Endothelial cell of umbilical vein (primary cell): ENCODE measurements at regions not wholly inside any gene's neighbourhood (a gene's known extent, or its start where the extent isn't known, plus 50 kb on each side); places are given as distances from the start of the nearest gene placed in this dataset.

Experiments
- BruUV-seq: library from RNA; stranded (reverse); fragments of 400-500 nt; replicated peaks from 2 replicates; lab custom pipeline; 2021; lab: Mats Ljungman, UMichigan
- CTCF ChIA-PET: fragments of 300-600, 350-600 bp; sonication (Branson Sonifier 250); formaldehyde crosslinking; loops from one replicate; lab custom pipeline; 2021; ENCODE audit warnings: antibody characterized with exemption, inconsistent platforms; lab: Charles Lee
- POLR2A ChIA-PET: fragments of 300-600, 350-600 bp; sonication (Branson Sonifier 250); formaldehyde crosslinking; loops from one replicate; lab custom pipeline; 2021; ENCODE audit warnings: antibody characterized with exemption, inconsistent platforms; lab: Charles Lee
- DNase-seq: peaks from one replicate; pipeline ENCODE4 v3.0.0-alpha.2; 2011; ENCODE audit warnings: low read depth, low spot score
- FAIRE-seq: peaks from 2 replicates; lab custom pipeline; 2011; peaks lifted over from hg19 to GRCh38; lab: Jason Lieb, UNC
- H2AFZ ChIP-seq: 2 replicates; pipeline ENCODE4 v1.6.0; 2012; ENCODE audit warnings: low read depth, low read length, control low read depth, inconsistent platforms
- H3K27ac ChIP-seq: 2 replicates; pipeline ENCODE4 v1.5.1; 2011; ENCODE audit warnings: low read depth, mild to moderate bottlenecking, control low read depth, low read length, moderate library complexity; ENCODE audit not compliant: insufficient read depth
- H3K27me3 ChIP-seq, 2 experiments: 2 replicates each; pipeline versions ENCODE4 v1.6.0 to v1.6.1; 2011; ENCODE audit warnings: low read length in 2 of 2, mixed read lengths in 1 of 2; ENCODE audit not compliant: control insufficient read depth in 2 of 2, insufficient read depth in 2 of 2
- H3K36me3 ChIP-seq, 2 experiments: 2 replicates in 1 of 2; 3 replicates in 1 of 2; pipeline ENCODE4 v1.5.1; 2011; ENCODE audit warnings: low read length in 2 of 2, mild to moderate bottlenecking in 1 of 2, moderate library complexity in 1 of 2; ENCODE audit not compliant: control insufficient read depth in 2 of 2, insufficient read depth in 2 of 2; ENCODE audit errors: extremely low read depth in 1 of 2
- H3K4me1 ChIP-seq: 3 replicates; pipeline ENCODE4 v1.5.1; 2011; ENCODE audit warnings: mild to moderate bottlenecking, low read length; ENCODE audit not compliant: control insufficient read depth, insufficient read depth; ENCODE audit errors: extremely low read depth
- H3K4me2 ChIP-seq: 2 replicates; pipeline ENCODE4 v1.6.1; 2011; ENCODE audit warnings: low read length, control low read depth, mixed read lengths; ENCODE audit not compliant: insufficient read depth
- H3K4me3 ChIP-seq, 3 experiments: fragments of 200-600 bp in 1 of 3; sonication (generic), shearing (Covaris generic) in 1 of 3; replicated peaks in 1 of 3; 2 replicates each; pipeline ENCODE4 v1.5.1; 2011 to 2016; ENCODE audit warnings: control low read depth in 3 of 3, low read length in 3 of 3, mild to moderate bottlenecking in 2 of 3, inconsistent platforms in 1 of 3, low read depth in 1 of 3, moderate library complexity in 1 of 3; ENCODE audit not compliant: insufficient read depth in 1 of 3
- H3K79me2 ChIP-seq: 2 replicates; pipeline ENCODE4 v1.6.0; 2012; ENCODE audit warnings: low read length, inconsistent platforms; ENCODE audit not compliant: control insufficient read depth, insufficient read depth
- H3K9ac ChIP-seq: replicated peaks from 2 replicates; pipeline ENCODE3; 2011; ENCODE audit warnings: low read length, control low read depth; ENCODE audit not compliant: insufficient read depth; ENCODE audit errors: extremely low read depth
- H3K9me1 ChIP-seq: replicated peaks from 3 replicates; pipeline ENCODE4 v1.6.0; 2011; ENCODE audit warnings: mild to moderate bottlenecking, low read length; ENCODE audit not compliant: control insufficient read depth, insufficient read depth; ENCODE audit errors: extremely low read depth
- H3K9me3 ChIP-seq: replicated peaks from 2 replicates; pipeline ENCODE4 v1.5.1; 2012; ENCODE audit warnings: low read length, inconsistent platforms; ENCODE audit not compliant: control insufficient read depth, insufficient read depth
- H4K20me1 ChIP-seq: replicated peaks from 2 replicates; pipeline ENCODE3; 2011; ENCODE audit warnings: mild to moderate bottlenecking, low read length; ENCODE audit not compliant: control insufficient read depth, insufficient read depth; ENCODE audit errors: extremely low read depth
- EZH2 ChIP-seq: IDR thresholded peaks from 2 replicates; pipeline ENCODE4 v1.6.1; 2012; ENCODE audit warnings: borderline replicate concordance, low read depth, mild to moderate bottlenecking, moderate library complexity, low read length, inconsistent platforms; ENCODE audit not compliant: severe bottlenecking
- FOS ChIP-seq: IDR thresholded peaks from 2 replicates; pipeline ENCODE4 v1.6.1; 2011; ENCODE audit warnings: mild to moderate bottlenecking, low read length, moderate library complexity, borderline replicate concordance; ENCODE audit not compliant: insufficient read depth
- GATA2 ChIP-seq: IDR thresholded peaks from 2 replicates; pipeline ENCODE4 v1.7.0; 2011; ENCODE audit warnings: low read depth, mild to moderate bottlenecking, moderate library complexity, mixed read lengths, low read length; ENCODE audit not compliant: insufficient read length, insufficient read depth
- JUN ChIP-seq: IDR thresholded peaks from 2 replicates; pipeline ENCODE4 v1.6.1; 2011; ENCODE audit warnings: borderline replicate concordance, low read depth; ENCODE audit not compliant: insufficient read length, insufficient read depth
- MYC ChIP-seq: IDR thresholded peaks from one replicate; pipeline ENCODE4 v1.6.1; 2011; ENCODE audit warnings: mild to moderate bottlenecking, low read depth, low read length
- POLR2A ChIP-seq: IDR thresholded peaks from 2 replicates; pipeline ENCODE4 v1.6.1; 2012; ENCODE audit warnings: low read depth, mild to moderate bottlenecking, control low read depth, low read length
- POLR2AphosphoS5 ChIP-seq: IDR thresholded peaks from 2 replicates; pipeline ENCODE4 v1.6.1; 2012; ENCODE audit warnings: low read depth, mild to moderate bottlenecking, control low read depth, low read length, moderate library complexity; ENCODE audit not compliant: insufficient read depth
- dilution Hi-C: fragments of 300-500 bp; cut with MboI; formaldehyde crosslinking; loops from one replicate; pipeline ENCODE4 v1.15.0; 2019; ENCODE audit warnings: low sequenced_read_pairs; ENCODE audit not compliant: extremely low pct_ligation_motif_present
- intact Hi-C: fragments of 100-400 bp; cut with micrococcal nuclease; formaldehyde crosslinking; loops from one replicate; pipeline ENCODE4 v1.10.0; 2022
- TF ChIP-seq, protein P1 (sequence below), 2 donors: IDR thresholded peaks; 1 replicate in 1 of 2; 2 replicates in 1 of 2; pipeline ENCODE4 v1.5.1; 2011; ENCODE audit warnings: low read length in 2 of 2, mild to moderate bottlenecking in 2 of 2, moderate library complexity in 2 of 2, control low read depth in 1 of 2, inconsistent platforms in 1 of 2, low read depth in 1 of 2; ENCODE audit not compliant: insufficient read depth in 1 of 2; ENCODE audit errors: extremely low read depth in 1 of 2
- TF ChIP-seq, protein P2 (sequence below): IDR thresholded peaks from 2 replicates; pipeline ENCODE4 v1.6.1; 2011; ENCODE audit not compliant: insufficient read depth, insufficient read length

DNA sequence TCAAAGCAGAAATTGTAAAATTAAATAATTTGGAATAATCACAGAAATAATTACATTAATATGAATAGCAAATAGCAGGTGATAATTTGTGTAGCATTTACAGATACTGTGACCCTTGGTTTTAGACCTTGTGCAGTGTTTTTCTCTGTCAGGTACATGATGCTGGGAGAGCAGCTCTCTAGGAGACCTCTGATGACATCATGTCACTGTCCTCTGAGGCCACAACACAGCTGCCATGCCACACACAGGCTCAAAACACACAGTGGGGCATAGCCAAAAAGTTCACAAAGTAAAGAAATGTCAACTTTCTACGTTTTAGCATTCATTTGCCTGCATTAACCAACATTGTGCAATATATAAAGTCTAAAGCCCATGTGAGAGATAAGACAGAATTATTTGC is 71.8 kb upstream of the ZBTB20 start:
- Histone ChIP-seq H3K9me3 (no peaks in the 10 kb centered on the region), H3K27ac (no peak overlapping the region), H3K79me2 (no peaks in the 10 kb centered on the region), H3K4me3 (no peak overlapping the region), H3K4me1 (peaks cover 10% of the 10 kb centered on the region), H2AFZ (no peak overlapping the region), H3K4me2 (no peak overlapping the region), H4K20me1 (no peaks in the 10 kb centered on the region), H3K9ac (no peak overlapping the region), H3K36me3 (no peaks in the 10 kb centered on the region), H3K9me1 (no peaks in the 10 kb centered on the region), H3K27me3 (no peaks in the 10 kb centered on the region)
- ChIA-PET POLR2A (no interaction called here), CTCF (interaction anchor here (1.0 to 4.2 kb wide), 6 partner anchors 18 to 566 kb away, joined by 3 to 91 read pairs (median 4); no protein-coding TSS in a partner anchor)
- TF ChIP-seq POLR2AphosphoS5 (no peak), EZH2 (no peak), JUN (no peak)
- TF ChIP-seq, protein P1, sequence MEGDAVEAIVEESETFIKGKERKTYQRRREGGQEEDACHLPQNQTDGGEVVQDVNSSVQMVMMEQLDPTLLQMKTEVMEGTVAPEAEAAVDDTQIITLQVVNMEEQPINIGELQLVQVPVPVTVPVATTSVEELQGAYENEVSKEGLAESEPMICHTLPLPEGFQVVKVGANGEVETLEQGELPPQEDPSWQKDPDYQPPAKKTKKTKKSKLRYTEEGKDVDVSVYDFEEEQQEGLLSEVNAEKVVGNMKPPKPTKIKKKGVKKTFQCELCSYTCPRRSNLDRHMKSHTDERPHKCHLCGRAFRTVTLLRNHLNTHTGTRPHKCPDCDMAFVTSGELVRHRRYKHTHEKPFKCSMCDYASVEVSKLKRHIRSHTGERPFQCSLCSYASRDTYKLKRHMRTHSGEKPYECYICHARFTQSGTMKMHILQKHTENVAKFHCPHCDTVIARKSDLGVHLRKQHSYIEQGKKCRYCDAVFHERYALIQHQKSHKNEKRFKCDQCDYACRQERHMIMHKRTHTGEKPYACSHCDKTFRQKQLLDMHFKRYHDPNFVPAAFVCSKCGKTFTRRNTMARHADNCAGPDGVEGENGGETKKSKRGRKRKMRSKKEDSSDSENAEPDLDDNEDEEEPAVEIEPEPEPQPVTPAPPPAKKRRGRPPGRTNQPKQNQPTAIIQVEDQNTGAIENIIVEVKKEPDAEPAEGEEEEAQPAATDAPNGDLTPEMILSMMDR (IDR thresholded peaks at IDR 0.05; ENCODE audit: extremely low read depth in 1 of 2, insufficient read depth in 1 of 2, low read depth in 1 of 2, low read length in 2 of 2) = no peak
- TF ChIP-seq, protein P2, sequence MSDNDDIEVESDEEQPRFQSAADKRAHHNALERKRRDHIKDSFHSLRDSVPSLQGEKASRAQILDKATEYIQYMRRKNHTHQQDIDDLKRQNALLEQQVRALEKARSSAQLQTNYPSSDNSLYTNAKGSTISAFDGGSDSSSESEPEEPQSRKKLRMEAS = no peak
- no TSS peak for BruUV-seq
- FAIRE-seq (no peak), DNase-seq (no peak)
- dilution Hi-C loops = no loop called here
- intact Hi-C loops = loop anchor here (2.0 to 5.0 kb wide), 4 partner anchors 20 to 283 kb away; no protein-coding TSS in a partner anchor

DNA sequence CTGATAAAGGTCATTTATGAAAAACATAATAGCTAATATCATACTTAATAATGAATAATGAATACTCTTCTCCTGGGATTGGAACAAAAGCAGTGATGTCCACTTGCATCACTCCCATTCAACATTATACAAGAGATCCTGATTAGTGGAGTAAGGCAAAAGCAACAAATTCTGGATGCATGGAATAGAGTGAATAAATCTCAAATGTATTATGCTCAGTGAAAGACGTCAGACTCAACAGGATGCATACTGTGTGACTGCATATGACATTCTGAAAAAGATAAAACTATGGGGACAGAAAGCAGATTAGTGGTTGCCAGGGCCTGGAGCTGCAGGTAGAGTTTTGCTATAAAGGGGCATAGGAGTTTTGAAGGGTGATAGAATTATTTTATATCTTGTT is 77.6 kb upstream of the ZBTB20 start:
- no peak for FAIRE-seq
- H3K9me3 ChIP-seq = no peaks in the 10 kb centered on the region
- no TSS peak for BruUV-seq
- H3K9me1 ChIP-seq = no peaks in the 10 kb centered on the region
- no peaks in the 10 kb centered on the region for H4K20me1 ChIP-seq
- H3K27ac ChIP-seq = no peak overlapping the region
- no peak overlapping the region for H3K9ac ChIP-seq
- ChIA-PET CTCF (no interaction called here), POLR2A (no interaction called here)
- dilution Hi-C loops (no loop called here), intact Hi-C loops (no loop called here)
- no peaks in the 10 kb centered on the region for H3K27me3 ChIP-seq
- H3K36me3 ChIP-seq = no peaks in the 10 kb centered on the region
- no peaks in the 10 kb centered on the region for H3K79me2 ChIP-seq
- H3K4me2 ChIP-seq = no peak overlapping the region
- TF ChIP-seq MYC (no peak), POLR2A (no peak), EZH2 (no peak), JUN (no peak), POLR2AphosphoS5 (no peak), FOS (no peak), GATA2 (no peak)
- TF ChIP-seq, protein P2 = no peak
- TF ChIP-seq, protein P1 (IDR thresholded peaks at IDR 0.05; ENCODE audit: extremely low read depth in 1 of 2, insufficient read depth in 1 of 2, low read depth in 1 of 2, low read length in 2 of 2) = no peak
- H3K4me3 ChIP-seq = no peak overlapping the region
- no peak overlapping the region for H2AFZ ChIP-seq
- H3K4me1 ChIP-seq = no peaks in the 10 kb centered on the region
- DNase-seq = no peak
